Tibial nerve (tissue), 4 donors: ENCODE measurements at regions not wholly inside any gene's neighbourhood (a gene's known extent, or its start where the extent isn't known, plus 50 kb on each side); places are given as distances from the start of the nearest gene placed in this dataset.
"Not testable (repeated sequence)": the region's sequence is repeated elsewhere in the genome, so short reads cannot be mapped to it uniquely, and the experiment has no call there.

Source experiments
- DNase-seq, 2 donors: peaks; one replicate each; pipeline ENCODE4 v3.0.0-alpha.2; 2019; ENCODE audit warnings: low spot score in 2 of 2
- H3K27ac ChIP-seq, 4 donors: fragments of 200-600 bp; sonication (generic) in 3 of 4; one replicate each; pipeline ENCODE4 v1.5.1; 2017 to 2019; ENCODE audit warnings: mild to moderate bottlenecking in 1 of 4
- H3K27me3 ChIP-seq, 2 donors: fragments of 200-600 bp; sonication (generic) in 1 of 2; one replicate each; pipeline versions ENCODE4 v1.5.1 to v1.6.0; 2017 to 2019
- H3K36me3 ChIP-seq, 3 donors: fragments of 200-600 bp; sonication (generic); one replicate each; pipeline ENCODE4 v1.5.1; 2018 to 2019
- H3K4me1 ChIP-seq, 4 donors: fragments of 200-600 bp; sonication (generic) in 3 of 4; one replicate each; pipeline ENCODE4 v1.5.1; 2017 to 2019
- H3K4me3 ChIP-seq, 4 donors: fragments of 200-600 bp; sonication (generic) in 3 of 4; one replicate each; pipeline ENCODE4 v1.5.1; 2017 to 2019; ENCODE audit warnings: mild to moderate bottlenecking in 1 of 4, moderate library complexity in 1 of 4
- H3K9me3 ChIP-seq, 4 donors: fragments of 200-600 bp; sonication (generic) in 3 of 4; one replicate each; pipeline ENCODE4 v1.5.1; 2017 to 2019
- CTCF ChIP-seq, 5 experiments: fragments of 200-600 bp in 3 of 5; fragments of 450-650 bp in 2 of 5; sonication (generic) in 3 of 5; IDR thresholded peaks; one replicate each; pipeline ENCODE4 v1.5.1; 2016 to 2019; ENCODE audit warnings: antibody characterized with exemption in 5 of 5, mild to moderate bottlenecking in 3 of 5, moderate library complexity in 2 of 5
- EP300 ChIP-seq, 2 donors: sonication (generic); formaldehyde crosslinking; IDR thresholded peaks; one replicate each; pipeline ENCODE4 v1.6.1; 2017; ENCODE audit warnings: antibody characterized with exemption in 2 of 2, mild to moderate bottlenecking in 1 of 2
- POLR2A ChIP-seq, 2 donors: fragments of 450-650 bp; IDR thresholded peaks; one replicate each; pipeline ENCODE4 v1.6.1; 2017; ENCODE audit warnings: antibody characterized with exemption in 2 of 2, mild to moderate bottlenecking in 2 of 2, moderate library complexity in 2 of 2
- WGBS, 2 donors: methylation state at CpG; one replicate each; pipeline ENCODE4 v1.1.5; 2018; 5-methylcytosine and 5-hydroxymethylcytosine counted together

DNA sequence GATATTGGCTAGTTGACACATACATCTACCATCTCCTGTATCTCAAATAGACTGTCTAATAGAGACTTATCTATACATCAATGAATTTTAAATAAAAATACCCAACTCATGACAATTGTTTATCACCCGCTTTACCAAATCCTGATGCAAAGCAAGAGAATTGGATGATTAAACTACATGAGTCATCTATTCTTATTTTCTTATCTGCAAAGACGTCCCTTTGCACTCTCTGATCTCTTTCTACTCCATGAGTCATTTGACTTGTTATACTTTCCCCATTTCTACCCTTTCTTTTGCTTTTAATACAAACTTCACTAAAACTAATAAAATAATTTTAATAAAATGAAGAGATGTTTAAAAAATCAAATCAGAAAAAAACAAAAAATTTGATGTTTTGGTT is 261.7 kb upstream of the MAP2 start:
- no peaks in the 10 kb centered on the region for H3K36me3 ChIP-seq
- H3K27me3 ChIP-seq: no peaks in the 10 kb centered on the region
- TF ChIP-seq CTCF (IDR thresholded peaks at IDR 0.05): no peak
- TF ChIP-seq EP300 (IDR thresholded peaks at IDR 0.05): no peak
- TF ChIP-seq POLR2A (IDR thresholded peaks at IDR 0.05): no peak
- no peak for DNase-seq
- no peak overlapping the region for H3K27ac ChIP-seq
- H3K4me1 ChIP-seq: no peaks in the 10 kb centered on the region
- H3K4me3 ChIP-seq: no peak overlapping the region
- WGBS, 2 donors: 83 to 85% methylated on average over 2 of the region's 2 CpGs
- no peaks in the 10 kb centered on the region for H3K9me3 ChIP-seq

GRCh38 chr2:209181984-209182383 is 241.9 kb upstream of the MAP2 start:
- H3K4me3 ChIP-seq: no peak overlapping the region
- no peak overlapping the region for H3K27ac ChIP-seq
- H3K27me3 ChIP-seq: no peaks in the 10 kb centered on the region
- WGBS, 2 donors: 47 to 55% methylated on average over 2 of the region's 2 CpGs
- H3K4me1 ChIP-seq: no peaks in the 10 kb centered on the region
- H3K36me3 ChIP-seq: no peaks in the 10 kb centered on the region
- H3K9me3 ChIP-seq: no peaks in the 10 kb centered on the region
- TF ChIP-seq POLR2A (IDR thresholded peaks at IDR 0.05) (no peak), EP300 (IDR thresholded peaks at IDR 0.05) (no peak), CTCF (IDR thresholded peaks at IDR 0.05) (no peak)
- no peak for DNase-seq

DNA sequence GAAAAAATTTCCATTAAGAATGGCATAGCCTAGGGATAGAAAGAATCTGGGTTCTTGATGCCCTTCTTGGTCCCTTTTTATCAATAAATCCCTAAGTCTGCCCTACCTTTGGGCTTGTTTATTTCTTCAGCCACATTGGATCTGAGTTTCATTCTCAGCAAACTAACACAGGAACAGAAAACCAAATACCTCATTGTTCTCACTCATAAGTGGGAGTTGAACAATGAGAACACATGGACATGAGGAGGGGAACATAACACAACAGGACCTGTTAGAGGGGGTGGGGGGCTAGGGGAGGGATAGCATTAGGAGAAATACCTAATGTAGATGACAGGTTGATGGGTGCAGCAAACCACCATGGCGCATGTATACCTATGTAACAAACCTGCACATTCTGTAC is 237.0 kb upstream of the MAP2 start:
- H3K4me1 ChIP-seq, H3K27ac ChIP-seq, H3K4me3 ChIP-seq, H3K27me3 ChIP-seq, H3K36me3 ChIP-seq, H3K9me3 ChIP-seq, DNase-seq: not testable (repeated sequence)
- WGBS, 2 donors: 97 to 98% methylated on average over 1 of the region's 1 CpG

- no peaks in the 10 kb centered on the region for H3K36me3 ChIP-seq
- H3K4me1 ChIP-seq: no peaks in the 10 kb centered on the region
- WGBS, 2 donors: 62 to 78% methylated on average over 1 of the region's 1 CpG
- H3K27ac ChIP-seq: no peak overlapping the region
- H3K9me3 ChIP-seq: no peaks in the 10 kb centered on the region
- H3K27me3 ChIP-seq: no peaks in the 10 kb centered on the region
- no peak overlapping the region for H3K4me3 ChIP-seq
- no peak for DNase-seq
- TF ChIP-seq POLR2A (IDR thresholded peaks at IDR 0.05): no peak
- no peak for TF ChIP-seq CTCF (IDR thresholded peaks at IDR 0.05)
- no peak for TF ChIP-seq EP300 (IDR thresholded peaks at IDR 0.05)
These were observed 234.0 kb upstream of the MAP2 start for GRCh38 chr2:209189893-209190292.

GRCh38 chr2:209191139-209191538 is 232.7 kb upstream of the MAP2 start:
- no peak for TF ChIP-seq CTCF (IDR thresholded peaks at IDR 0.05)
- no peak for TF ChIP-seq POLR2A (IDR thresholded peaks at IDR 0.05)
- no peak for TF ChIP-seq EP300 (IDR thresholded peaks at IDR 0.05)
- Histone ChIP-seq H3K9me3 (no peaks in the 10 kb centered on the region), H3K4me3 (no peak overlapping the region), H3K36me3 (no peaks in the 10 kb centered on the region), H3K27ac (no peak overlapping the region), H3K4me1 (no peaks in the 10 kb centered on the region), H3K27me3 (no peaks in the 10 kb centered on the region)
- no peak for DNase-seq

- H3K4me1 ChIP-seq: no peaks in the 10 kb centered on the region
- H3K27ac ChIP-seq: no peak overlapping the region
- no peak for DNase-seq
- no peaks in the 10 kb centered on the region for H3K36me3 ChIP-seq
- peaks cover 0 to 6% (median 0%) of the 10 kb centered on the region in 4 donors for H3K9me3 ChIP-seq
- no peaks in the 10 kb centered on the region for H3K27me3 ChIP-seq
- 71 to 74% methylated on average over 2 of the region's 2 CpGs for WGBS, 2 donors
- TF ChIP-seq CTCF (IDR thresholded peaks at IDR 0.05) (no peak), POLR2A (IDR thresholded peaks at IDR 0.05) (no peak), EP300 (IDR thresholded peaks at IDR 0.05) (no peak)
- H3K4me3 ChIP-seq: no peak overlapping the region
These were observed 229.1 kb upstream of the MAP2 start for GRCh38 chr2:209194717-209195116.
